SU-DHL-6 (cell line): ENCODE measurements at regions not wholly inside any gene's neighbourhood (a gene's known extent, or its start where the extent isn't known, plus 50 kb on each side); places are given as distances from the start of the nearest gene placed in this dataset.
A peak's percentile ranks its signal among the peaks of the same experiment; 100 is the strongest.

ENCODE experiments used
- CTCF ChIP-seq: fragments of 200-600 bp; sonication (generic); IDR thresholded peaks from one replicate; pipeline ENCODE4 v1.5.1; 2017; ENCODE audit warnings: antibody characterized with exemption, mild to moderate bottlenecking, low read length, moderate library complexity; ENCODE audit not compliant: insufficient read depth, poor library complexity, severe bottlenecking
- EZH2phosphoT487 ChIP-seq: fragments of 200-600 bp; sonication (generic), shearing (Covaris generic); conservative IDR thresholded peaks from 2 replicates; pipeline ENCODE4 v1.6.1; 2018; ENCODE audit warnings: mild to moderate bottlenecking, antibody characterized with exemption, low read length, moderate library complexity, mixed read lengths

DNA sequence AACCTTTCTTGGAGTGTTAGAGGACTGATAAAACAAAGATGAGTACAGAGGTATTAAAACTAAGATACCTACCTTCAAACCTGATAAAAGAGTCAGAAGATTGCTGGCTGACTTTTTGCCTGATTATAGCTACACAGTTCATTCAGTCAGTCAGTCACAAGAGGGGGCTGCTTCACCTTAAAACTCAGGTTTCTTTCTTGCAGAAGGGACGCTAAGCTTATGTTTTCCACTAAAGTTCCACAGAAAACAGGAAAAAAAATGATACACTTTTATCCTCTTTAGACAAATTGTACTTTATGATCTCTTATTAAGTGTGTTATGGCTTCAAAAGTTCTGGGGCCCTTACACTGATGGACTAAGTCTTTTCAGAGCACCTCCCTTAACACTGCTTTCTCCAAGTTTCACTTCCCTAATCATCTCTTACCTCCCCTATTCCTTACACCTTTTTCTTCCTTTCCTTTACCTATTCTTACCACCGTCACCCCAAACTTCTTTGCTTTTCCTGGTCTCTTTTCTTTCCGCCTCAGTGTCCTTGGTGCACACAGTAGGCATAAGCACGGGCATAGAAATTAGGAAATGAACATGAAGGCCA is 448.7 kb upstream of the OR4E1 start:
- TF ChIP-seq CTCF (peak; percentile 30), EZH2phosphoT487 (no peak)
